Activated naive CD4-positive, alpha-beta T cell treated with Interleukin-2 at 50 U/mL for 16 hours (primary cell): ENCODE measurements at regions not wholly inside any gene's neighbourhood (a gene's known extent, or its start where the extent isn't known, plus 50 kb on each side); places are given as distances from the start of the nearest gene placed in this dataset.

Source experiments
- DNase-seq: peaks from one replicate; pipeline ENCODE4 v3.0.0-alpha.2; 2020

GRCh38 chr5:1666221-1666620 is 133.4 kb downstream of the MRPL36 start:
- DNase-seq = no peak

- DNase-seq = no peak
These were observed 133.8 kb downstream of the MRPL36 start for GRCh38 chr5:1665803-1666202.

GRCh38 chr5:1665231-1665630 is 134.4 kb downstream of the MRPL36 start:
- DNase-seq = no peak

- no peak for DNase-seq
These were observed 136.5 kb downstream of the MRPL36 start for GRCh38 chr5:1663186-1663585.

- no peak for DNase-seq
These were observed 137.0 kb downstream of the MRPL36 start for GRCh38 chr5:1662559-1663085.

- no peak for DNase-seq
These were observed 137.6 kb downstream of the MRPL36 start for GRCh38 chr5:1661831-1662558.

- no peak for DNase-seq
These were observed 137.6 kb upstream of the LPCAT1 start for GRCh38 chr5:1661311-1661710.

GRCh38 chr5:1660511-1660910 is 136.8 kb upstream of the LPCAT1 start:
- DNase-seq = no peak

GRCh38 chr5:1660001-1660400 is 136.2 kb upstream of the LPCAT1 start:
- DNase-seq = no peak

- DNase-seq = no peak
These were observed 135.6 kb upstream of the LPCAT1 start for GRCh38 chr5:1659100-1659981.

GRCh38 chr5:1658665-1659064 is 134.9 kb upstream of the LPCAT1 start:
- DNase-seq = no peak

- no peak for DNase-seq
These were observed 133.5 kb upstream of the LPCAT1 start for GRCh38 chr5:1657161-1657741.

- no peak for DNase-seq
These were observed 132.7 kb upstream of the LPCAT1 start for GRCh38 chr5:1656271-1656975.

- no peak for DNase-seq
These were observed 131.9 kb upstream of the LPCAT1 start for GRCh38 chr5:1655496-1656270.

GRCh38 chr5:1654786-1655495 is 131.2 kb upstream of the LPCAT1 start:
- DNase-seq = no peak

GRCh38 chr5:1653698-1654651 is 130.2 kb upstream of the LPCAT1 start:
- DNase-seq = peak; percentile 41

- DNase-seq = no peak
These were observed 129.3 kb upstream of the LPCAT1 start for GRCh38 chr5:1652873-1653697.

- no peak for DNase-seq
These were observed 128.5 kb upstream of the LPCAT1 start for GRCh38 chr5:1651971-1652872.
